Hepatocyte (in vitro differentiated cells): ENCODE measurements at regions not wholly inside any gene's neighbourhood (a gene's known extent, or its start where the extent isn't known, plus 50 kb on each side); places are given as distances from the start of the nearest gene placed in this dataset.

Experiments used
- DNase-seq: peaks from one replicate; pipeline ENCODE4 v3.0.0-alpha.2; 2016; ENCODE audit warnings: low spot score
- H2AFZ ChIP-seq: fragments of 200-600 bp; sonication (generic); 2 replicates; pipeline ENCODE4 v1.6.0; 2016; ENCODE audit warnings: antibody characterized with exemption, mild to moderate bottlenecking
- H3K27ac ChIP-seq: fragments of 200-600 bp; sonication (generic); 2 replicates; pipeline ENCODE4 v1.5.1; 2016; ENCODE audit warnings: mild to moderate bottlenecking
- H3K27me3 ChIP-seq: fragments of 200-600 bp; sonication (generic); 2 replicates; pipeline ENCODE4 v1.6.1; 2016
- H3K36me3 ChIP-seq: fragments of 200-600 bp; sonication (generic); replicated peaks from 2 replicates; pipeline ENCODE4 v1.5.1; 2016; ENCODE audit warnings: low read depth; ENCODE audit not compliant: insufficient read depth
- H3K4me1 ChIP-seq: fragments of 200-600 bp; sonication (generic); 2 replicates; pipeline ENCODE4 v1.5.1; 2016; ENCODE audit warnings: mild to moderate bottlenecking, moderate library complexity; ENCODE audit not compliant: insufficient read depth
- H3K4me2 ChIP-seq: fragments of 200-600 bp; sonication (generic); 2 replicates; pipeline ENCODE4 v1.6.0; 2016
- H3K4me3 ChIP-seq: fragments of 200-600 bp; sonication (generic); 2 replicates; pipeline ENCODE4 v1.5.1; 2016; ENCODE audit warnings: mild to moderate bottlenecking
- H3K79me2 ChIP-seq: fragments of 200-600 bp; sonication (generic); 2 replicates; pipeline ENCODE4 v1.6.0; 2017; ENCODE audit warnings: mild to moderate bottlenecking
- H3K9me2 ChIP-seq: fragments of 200-600 bp; sonication (generic); replicated peaks from 2 replicates; pipeline ENCODE4 v1.6.0; 2017; ENCODE audit warnings: mild to moderate bottlenecking; ENCODE audit not compliant: insufficient read depth
- H3K9me3 ChIP-seq: fragments of 200-600 bp; sonication (generic); 2 replicates; pipeline ENCODE4 v1.5.1; 2016; ENCODE audit warnings: low read depth, mild to moderate bottlenecking
- H4K20me1 ChIP-seq: fragments of 200-600 bp; sonication (generic); 2 replicates; pipeline ENCODE4 v1.6.0; 2016; ENCODE audit warnings: mild to moderate bottlenecking; ENCODE audit not compliant: insufficient read depth, poor library complexity, severe bottlenecking
- CTCF ChIP-seq: fragments of 200-600 bp; sonication (generic); IDR thresholded peaks from 2 replicates; pipeline ENCODE4 v1.5.1; 2016; ENCODE audit warnings: antibody characterized with exemption, mild to moderate bottlenecking; ENCODE audit not compliant: poor library complexity
- EZH2 ChIP-seq: fragments of 200-600 bp; sonication (generic); IDR thresholded peaks from 2 replicates; pipeline ENCODE4 v1.6.1; 2016; ENCODE audit warnings: antibody characterized with exemption, mild to moderate bottlenecking, borderline replicate concordance
- EZH2phosphoT487 ChIP-seq: fragments of 200-600 bp; sonication (generic); IDR thresholded peaks from one replicate; pipeline ENCODE4 v1.6.1; 2018; ENCODE audit warnings: antibody characterized with exemption, mild to moderate bottlenecking, low read depth, moderate library complexity; ENCODE audit not compliant: unreplicated experiment, severe bottlenecking
- WGBS: methylation state at CpG from one replicate; pipeline ENCODE4 v1.1.6; 2016; ENCODE audit warnings: low lambda C conversion rate; ENCODE audit errors: missing lambda C conversion rate; 5-methylcytosine and 5-hydroxymethylcytosine counted together

GRCh38 chr12:128190052-128190451 lies 76.9 kb upstream of the TMEM132C start:
- Histone ChIP-seq H3K9me3 (no peaks in the 10 kb centered on the region), H3K79me2 (no peaks in the 10 kb centered on the region), H3K27ac (no peak overlapping the region), H4K20me1 (no peaks in the 10 kb centered on the region), H3K4me1 (no peaks in the 10 kb centered on the region), H3K36me3 (no peaks in the 10 kb centered on the region), H3K4me3 (no peak overlapping the region), H2AFZ (no peak overlapping the region), H3K4me2 (no peak overlapping the region), H3K27me3 (no peaks in the 10 kb centered on the region), H3K9me2 (no peaks in the 10 kb centered on the region)
- TF ChIP-seq EZH2phosphoT487: no peak
- no peak for TF ChIP-seq EZH2
- no peak for TF ChIP-seq CTCF
- DNase-seq: no peak
- WGBS: 80% methylated on average over 10 of the region's 10 CpGs

DNA sequence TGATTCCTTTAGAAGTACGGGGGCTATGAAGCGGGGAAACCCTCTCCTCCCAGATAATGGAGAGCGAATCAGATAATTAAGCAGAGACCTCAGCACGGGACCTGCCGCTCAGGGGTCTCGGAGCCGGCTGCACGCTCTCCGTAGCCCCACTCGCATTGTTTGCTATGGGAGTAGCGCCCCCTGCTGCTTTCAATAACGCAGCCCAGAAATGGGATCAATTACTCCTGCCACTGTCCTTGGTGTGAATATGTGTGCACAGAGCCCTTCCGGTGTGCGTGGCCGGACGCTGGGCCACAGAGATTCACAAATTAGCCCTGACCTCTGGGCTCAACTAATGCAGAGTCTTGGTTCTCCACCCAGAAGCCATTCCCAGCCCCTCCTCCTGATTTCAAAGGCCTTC lies 76.4 kb upstream of the TMEM132C start:
- Histone ChIP-seq H3K27me3 (no peaks in the 10 kb centered on the region), H3K4me3 (no peak overlapping the region), H3K4me1 (no peaks in the 10 kb centered on the region), H3K9me3 (no peaks in the 10 kb centered on the region), H2AFZ (no peak overlapping the region), H3K9me2 (no peaks in the 10 kb centered on the region), H3K36me3 (no peaks in the 10 kb centered on the region), H3K79me2 (no peaks in the 10 kb centered on the region), H3K27ac (no peak overlapping the region), H4K20me1 (no peaks in the 10 kb centered on the region), H3K4me2 (peak overlapping the region; percentile 69)
- WGBS: 12% methylated on average over 16 of the region's 16 CpGs
- DNase-seq: peak; percentile 28
- TF ChIP-seq EZH2 (no peak), EZH2phosphoT487 (no peak), CTCF (peak; percentile 57)

- H3K36me3 ChIP-seq: no peaks in the 10 kb centered on the region
- no peaks in the 10 kb centered on the region for H3K79me2 ChIP-seq
- no peaks in the 10 kb centered on the region for H3K4me1 ChIP-seq
- DNase-seq: no peak
- H3K4me2 ChIP-seq: no peak overlapping the region
- WGBS: 93% methylated on average over 14 of the region's 14 CpGs
- H3K9me2 ChIP-seq: no peaks in the 10 kb centered on the region
- no peaks in the 10 kb centered on the region for H3K27me3 ChIP-seq
- H3K4me3 ChIP-seq: no peak overlapping the region
- H3K27ac ChIP-seq: no peak overlapping the region
- no peaks in the 10 kb centered on the region for H4K20me1 ChIP-seq
- H2AFZ ChIP-seq: no peak overlapping the region
- no peak for TF ChIP-seq EZH2
- TF ChIP-seq EZH2phosphoT487: no peak
- no peak for TF ChIP-seq CTCF
- H3K9me3 ChIP-seq: no peaks in the 10 kb centered on the region
These were observed 75.6 kb upstream of the TMEM132C start for GRCh38 chr12:128191380-128191779.

- Histone ChIP-seq H4K20me1 (no peaks in the 10 kb centered on the region), H3K4me3 (no peak overlapping the region), H3K79me2 (no peaks in the 10 kb centered on the region), H3K4me2 (no peak overlapping the region), H2AFZ (no peak overlapping the region), H3K27me3 (no peaks in the 10 kb centered on the region), H3K9me3 (no peaks in the 10 kb centered on the region), H3K9me2 (no peaks in the 10 kb centered on the region), H3K4me1 (no peaks in the 10 kb centered on the region), H3K36me3 (no peaks in the 10 kb centered on the region), H3K27ac (no peak overlapping the region)
- whole genome bisulfite sequencing: 75% methylated on average over 7 of the region's 7 CpGs
- no peak for DNase-seq
- TF ChIP-seq EZH2phosphoT487: no peak
- no peak for TF ChIP-seq CTCF
- no peak for TF ChIP-seq EZH2
These were observed 62.3 kb upstream of the TMEM132C start for GRCh38 chr12:128204711-128205110.
